ENCODE measurements at regions not wholly inside any gene's neighbourhood (a gene's known extent, or its start where the extent isn't known, plus 50 kb on each side); places are given as distances from the start of the nearest gene placed in this dataset.

DNA sequence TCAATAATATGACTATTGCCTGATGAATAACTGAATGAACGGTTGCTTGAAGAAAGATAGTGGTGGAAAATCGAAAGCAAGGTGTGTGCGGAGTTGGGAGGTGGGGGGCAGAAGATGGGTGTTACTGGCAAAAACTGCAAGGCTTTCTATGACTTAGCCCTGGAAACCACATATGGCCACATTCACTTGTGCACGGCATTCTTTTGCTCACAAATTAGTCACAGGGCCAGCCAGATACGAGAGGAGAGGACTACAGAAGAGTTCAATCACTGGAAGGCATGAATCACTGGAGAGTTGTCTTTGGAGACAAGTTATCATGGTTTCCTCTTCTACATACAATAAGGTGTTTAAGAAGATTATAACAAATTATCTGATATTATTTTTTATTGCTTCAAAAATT is 626.5 kb upstream of the CPEB2 start:
- no peak overlapping the region for H3K9ac ChIP-seq (ENCODE audit: low read length in 3 of 3)
- FAIRE-seq, result no peak
- peaks cover 0 to 3% (median 0%) of the 10 kb centered on the region in 3 donors for H3K9me3 ChIP-seq (ENCODE audit: control insufficient read depth in 2 of 3, insufficient read depth in 1 of 3, low read length in 3 of 3)
- no peaks in the 10 kb centered on the region for H3K27me3 ChIP-seq (ENCODE audit: control insufficient read depth, insufficient read depth, low read length)
- no peak overlapping the region for H3K4me3 ChIP-seq (ENCODE audit: low read length in 3 of 3)
- no peaks in the 10 kb centered on the region for H3K4me1 ChIP-seq (ENCODE audit: control insufficient read depth in 2 of 3, insufficient read depth in 2 of 3, low read depth in 1 of 3, low read length in 3 of 3)
- no peaks in the 10 kb centered on the region for H3K36me3 ChIP-seq (ENCODE audit: control insufficient read depth in 2 of 3, insufficient read depth in 3 of 3, low read length in 3 of 3)
- H3K27ac ChIP-seq (ENCODE audit: low read depth in 2 of 2, low read length in 2 of 2), result no peak overlapping the region
- TF ChIP-seq, protein P1, sequence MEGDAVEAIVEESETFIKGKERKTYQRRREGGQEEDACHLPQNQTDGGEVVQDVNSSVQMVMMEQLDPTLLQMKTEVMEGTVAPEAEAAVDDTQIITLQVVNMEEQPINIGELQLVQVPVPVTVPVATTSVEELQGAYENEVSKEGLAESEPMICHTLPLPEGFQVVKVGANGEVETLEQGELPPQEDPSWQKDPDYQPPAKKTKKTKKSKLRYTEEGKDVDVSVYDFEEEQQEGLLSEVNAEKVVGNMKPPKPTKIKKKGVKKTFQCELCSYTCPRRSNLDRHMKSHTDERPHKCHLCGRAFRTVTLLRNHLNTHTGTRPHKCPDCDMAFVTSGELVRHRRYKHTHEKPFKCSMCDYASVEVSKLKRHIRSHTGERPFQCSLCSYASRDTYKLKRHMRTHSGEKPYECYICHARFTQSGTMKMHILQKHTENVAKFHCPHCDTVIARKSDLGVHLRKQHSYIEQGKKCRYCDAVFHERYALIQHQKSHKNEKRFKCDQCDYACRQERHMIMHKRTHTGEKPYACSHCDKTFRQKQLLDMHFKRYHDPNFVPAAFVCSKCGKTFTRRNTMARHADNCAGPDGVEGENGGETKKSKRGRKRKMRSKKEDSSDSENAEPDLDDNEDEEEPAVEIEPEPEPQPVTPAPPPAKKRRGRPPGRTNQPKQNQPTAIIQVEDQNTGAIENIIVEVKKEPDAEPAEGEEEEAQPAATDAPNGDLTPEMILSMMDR (IDR thresholded peaks at IDR 0.05; ENCODE audit: borderline replicate concordance, extremely low read depth, insufficient read depth), result no peak
- no peak for DNase-seq
- intact Hi-C loops (cut with DNase I), result no loop called here

DNA sequence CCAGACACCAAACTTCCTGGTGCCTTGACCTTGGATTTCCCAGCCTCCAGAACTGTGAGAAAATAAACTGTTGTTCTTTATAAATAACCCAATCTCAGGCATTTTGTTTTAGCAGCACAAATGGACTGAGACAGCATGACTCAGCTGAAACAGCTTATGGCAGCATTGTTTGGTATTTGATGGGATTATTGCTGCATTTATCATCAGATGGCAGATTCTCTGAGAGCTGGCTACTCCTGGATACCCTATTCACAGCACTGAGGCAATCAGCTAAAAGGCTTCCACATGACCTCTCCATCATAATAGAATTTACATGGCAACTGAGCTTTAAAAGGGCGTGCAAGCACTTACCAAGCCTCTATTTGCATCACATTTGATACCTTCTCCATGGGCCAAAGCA is 623.1 kb upstream of the CPEB2 start:
- no peak for DNase-seq
- intact Hi-C loops (cut with DNase I), result no loop called here

GRCh38 chr4:14383652-14384051 is 618.6 kb upstream of the CPEB2 start:
- H3K4me1 ChIP-seq (ENCODE audit: control insufficient read depth in 2 of 3, insufficient read depth in 2 of 3, low read depth in 1 of 3, low read length in 3 of 3), result no peaks in the 10 kb centered on the region
- intact Hi-C loops (cut with DNase I), result no loop called here
- peaks cover 0 to 3% (median 0%) of the 10 kb centered on the region in 3 donors for H3K9me3 ChIP-seq (ENCODE audit: control insufficient read depth in 2 of 3, insufficient read depth in 1 of 3, low read length in 3 of 3)
- no peak overlapping the region for H3K27ac ChIP-seq (ENCODE audit: low read depth in 2 of 2, low read length in 2 of 2)
- H3K4me3 ChIP-seq (ENCODE audit: low read length in 3 of 3), result no peak overlapping the region
- H3K36me3 ChIP-seq (ENCODE audit: control insufficient read depth in 2 of 3, insufficient read depth in 3 of 3, low read length in 3 of 3), result no peaks in the 10 kb centered on the region
- FAIRE-seq (no peak), DNase-seq (no peak)
- no peak overlapping the region for H3K9ac ChIP-seq (ENCODE audit: low read length in 3 of 3)
- H3K27me3 ChIP-seq (ENCODE audit: control insufficient read depth, insufficient read depth, low read length), result no peaks in the 10 kb centered on the region
- TF ChIP-seq, protein P1 (IDR thresholded peaks at IDR 0.05; ENCODE audit: borderline replicate concordance, extremely low read depth, insufficient read depth), result no peak

More for the DNA sequence above, 623.1 kb upstream of the CPEB2 start:
- Histone ChIP-seq H3K4me1 (ENCODE audit: control insufficient read depth in 2 of 3, insufficient read depth in 2 of 3, low read depth in 1 of 3, low read length in 3 of 3) (no peaks in the 10 kb centered on the region), H3K9ac (ENCODE audit: low read length in 3 of 3) (no peak overlapping the region), H3K27ac (ENCODE audit: low read depth in 2 of 2, low read length in 2 of 2) (no peak overlapping the region), H3K36me3 (ENCODE audit: control insufficient read depth in 2 of 3, insufficient read depth in 3 of 3, low read length in 3 of 3) (no peaks in the 10 kb centered on the region), H3K27me3 (ENCODE audit: control insufficient read depth, insufficient read depth, low read length) (no peaks in the 10 kb centered on the region), H3K4me3 (ENCODE audit: low read length in 3 of 3) (no peak overlapping the region), H3K9me3 (ENCODE audit: control insufficient read depth in 2 of 3, insufficient read depth in 1 of 3, low read length in 3 of 3) (peaks cover 0 to 3% (median 0%) of the 10 kb centered on the region in 3 donors)
- TF ChIP-seq, protein P1 (IDR thresholded peaks at IDR 0.05; ENCODE audit: borderline replicate concordance, extremely low read depth, insufficient read depth), result no peak
- no peak for FAIRE-seq

- TF ChIP-seq, protein P1 (IDR thresholded peaks at IDR 0.05; ENCODE audit: borderline replicate concordance, extremely low read depth, insufficient read depth), result no peak
- Histone ChIP-seq H3K4me1 (ENCODE audit: control insufficient read depth in 2 of 3, insufficient read depth in 2 of 3, low read depth in 1 of 3, low read length in 3 of 3) (no peaks in the 10 kb centered on the region), H3K36me3 (ENCODE audit: control insufficient read depth in 2 of 3, insufficient read depth in 3 of 3, low read length in 3 of 3) (no peaks in the 10 kb centered on the region), H3K4me3 (ENCODE audit: low read length in 3 of 3) (no peak overlapping the region), H3K27me3 (ENCODE audit: control insufficient read depth, insufficient read depth, low read length) (no peaks in the 10 kb centered on the region), H3K9me3 (ENCODE audit: control insufficient read depth in 2 of 3, insufficient read depth in 1 of 3, low read length in 3 of 3) (no peaks in the 10 kb centered on the region), H3K27ac (ENCODE audit: low read depth in 2 of 2, low read length in 2 of 2) (no peak overlapping the region), H3K9ac (ENCODE audit: low read length in 3 of 3) (no peak overlapping the region)
- FAIRE-seq (no peak), DNase-seq (no peak)
- intact Hi-C loops (cut with DNase I), result no loop called here
Observed at GRCh38 chr4:14384824-14385223, 617.5 kb upstream of the CPEB2 start.
